ENCODE measurements at regions not wholly inside any gene's neighbourhood (a gene's known extent, or its start where the extent isn't known, plus 50 kb on each side); places are given as distances from the start of the nearest gene placed in this dataset.

- TF ChIP-seq, protein P1, sequence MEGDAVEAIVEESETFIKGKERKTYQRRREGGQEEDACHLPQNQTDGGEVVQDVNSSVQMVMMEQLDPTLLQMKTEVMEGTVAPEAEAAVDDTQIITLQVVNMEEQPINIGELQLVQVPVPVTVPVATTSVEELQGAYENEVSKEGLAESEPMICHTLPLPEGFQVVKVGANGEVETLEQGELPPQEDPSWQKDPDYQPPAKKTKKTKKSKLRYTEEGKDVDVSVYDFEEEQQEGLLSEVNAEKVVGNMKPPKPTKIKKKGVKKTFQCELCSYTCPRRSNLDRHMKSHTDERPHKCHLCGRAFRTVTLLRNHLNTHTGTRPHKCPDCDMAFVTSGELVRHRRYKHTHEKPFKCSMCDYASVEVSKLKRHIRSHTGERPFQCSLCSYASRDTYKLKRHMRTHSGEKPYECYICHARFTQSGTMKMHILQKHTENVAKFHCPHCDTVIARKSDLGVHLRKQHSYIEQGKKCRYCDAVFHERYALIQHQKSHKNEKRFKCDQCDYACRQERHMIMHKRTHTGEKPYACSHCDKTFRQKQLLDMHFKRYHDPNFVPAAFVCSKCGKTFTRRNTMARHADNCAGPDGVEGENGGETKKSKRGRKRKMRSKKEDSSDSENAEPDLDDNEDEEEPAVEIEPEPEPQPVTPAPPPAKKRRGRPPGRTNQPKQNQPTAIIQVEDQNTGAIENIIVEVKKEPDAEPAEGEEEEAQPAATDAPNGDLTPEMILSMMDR (IDR thresholded peaks at IDR 0.05; ENCODE audit: insufficient read depth, low read length), result no peak
- TF ChIP-seq REST (IDR thresholded peaks at IDR 0.05; ENCODE audit: insufficient replicate concordance, low read depth) (no peak), GABPA (IDR thresholded peaks at IDR 0.05; ENCODE audit: low read depth) (no peak), POLR2AphosphoS5 (IDR thresholded peaks at IDR 0.05; ENCODE audit: low read depth) (no peak)
These were observed 56.8 kb upstream of the GTF3A start for GRCh38 chr13:27367570-27367969.
